HG03139 (cell line): ENCODE measurements at regions not wholly inside any gene's neighbourhood (a gene's known extent, or its start where the extent isn't known, plus 50 kb on each side); places are given as distances from the start of the nearest gene placed in this dataset.
"Not testable (repeated sequence)": the region's sequence is repeated elsewhere in the genome, so short reads cannot be mapped to it uniquely, and the experiment has no call there.

Source experiments
- ATAC-seq: cut with Tn5 transposase; IDR thresholded peaks from one replicate; pipeline ENCODE4 v1.9.1; 2021; ENCODE audit not compliant: unreplicated experiment

GRCh38 chr5:53405396-53405795 is 75.0 kb upstream of the FST start:
- ATAC-seq: no peak

GRCh38 chr5:53406630-53407316 is 73.7 kb upstream of the FST start:
- ATAC-seq: no peak

- ATAC-seq: no peak
Measured at GRCh38 chr5:53407373-53407772, 73.1 kb upstream of the FST start.

GRCh38 chr5:53411388-53411787 is 69.0 kb upstream of the FST start:
- ATAC-seq: no peak

GRCh38 chr5:53412499-53412898 is 67.9 kb upstream of the FST start:
- not testable (repeated sequence) for ATAC-seq

- ATAC-seq: no peak
Measured at GRCh38 chr5:53416144-53416738, 64.2 kb upstream of the FST start.

- no peak for ATAC-seq
Measured at GRCh38 chr5:53418409-53418808, 62.0 kb upstream of the FST start.

- ATAC-seq: no peak
Measured at GRCh38 chr5:53418826-53419658, 61.4 kb upstream of the FST start.

GRCh38 chr5:53422539-53422938 is 57.9 kb upstream of the FST start:
- ATAC-seq: no peak

GRCh38 chr5:53423724-53424123 is 56.7 kb upstream of the FST start:
- no peak for ATAC-seq

- no peak for ATAC-seq
Measured at GRCh38 chr5:53424686-53425615, 55.5 kb upstream of the FST start.

GRCh38 chr5:53425687-53426511 is 54.5 kb upstream of the FST start:
- no peak for ATAC-seq

- no peak for ATAC-seq
Measured at GRCh38 chr5:53426512-53426830, 54.0 kb upstream of the FST start.

- ATAC-seq: no peak
Measured at GRCh38 chr5:53426878-53427277, 53.6 kb upstream of the FST start.

- ATAC-seq: no peak
Measured at GRCh38 chr5:53427965-53428364, 52.5 kb upstream of the FST start.

GRCh38 chr5:53429706-53430105 is 50.7 kb upstream of the FST start:
- ATAC-seq: no peak

- no peak for ATAC-seq
Measured at GRCh38 chr5:53430618-53431252, 49.7 kb upstream of the FST start.
